HFFc6 (cell line): ENCODE measurements at regions not wholly inside any gene's neighbourhood (a gene's known extent, or its start where the extent isn't known, plus 50 kb on each side); places are given as distances from the start of the nearest gene placed in this dataset.
A peak's percentile ranks its signal among the peaks of the same experiment; 100 is the strongest.

Source experiments
- DNase-seq: peaks from one replicate; pipeline ENCODE4 v3.0.0-alpha.2; 2018
- H3K27ac Mint-ChIP-seq: 2 replicates; pipeline ENCODE4 v1.8.0; 2020; ENCODE audit warnings: mild to moderate bottlenecking, mixed read lengths
- H3K27me3 Mint-ChIP-seq: 2 replicates; pipeline ENCODE4 v1.8.0; 2021; ENCODE audit warnings: mild to moderate bottlenecking, moderate library complexity, mixed read lengths; ENCODE audit not compliant: insufficient read depth
- H3K36me3 Mint-ChIP-seq: 2 replicates; pipeline ENCODE4 v1.8.0; 2021; ENCODE audit warnings: low read depth, mixed read lengths
- H3K4me1 Mint-ChIP-seq: 2 replicates; pipeline ENCODE4 v1.8.0; 2020; ENCODE audit warnings: low read depth, mixed read lengths
- H3K4me3 Mint-ChIP-seq: 2 replicates; pipeline ENCODE4 v1.8.0; 2020; ENCODE audit warnings: mild to moderate bottlenecking, moderate library complexity, mixed read lengths
- H3K9me3 Mint-ChIP-seq: 2 replicates; pipeline ENCODE4 v1.8.0; 2020; ENCODE audit warnings: mild to moderate bottlenecking, mixed read lengths
- CTCF ChIP-seq: fragments of 200-600 bp; sonication (generic); IDR thresholded peaks from 2 replicates; pipeline ENCODE4 v1.5.0; 2021; ENCODE audit warnings: antibody characterized with exemption, mild to moderate bottlenecking

GRCh38 chr10:62323751-62324150, 50.4 kb upstream of the ZNF365 start:
- H3K36me3 Mint-ChIP-seq: peaks cover 14% of the 10 kb centered on the region
- H3K4me1 Mint-ChIP-seq: peaks cover 24% of the 10 kb centered on the region
- DNase-seq: peak; percentile 76
- TF ChIP-seq CTCF: no peak
- H3K4me3 Mint-ChIP-seq: no peak overlapping the region
- peaks cover 14% of the 10 kb centered on the region for H3K9me3 Mint-ChIP-seq
- H3K27ac Mint-ChIP-seq: no peak overlapping the region; the same call in 1 of the 2 replicates
- H3K27me3 Mint-ChIP-seq: peaks cover 2% of the 10 kb centered on the region
